ENCODE measurements at regions not wholly inside any gene's neighbourhood (a gene's known extent, or its start where the extent isn't known, plus 50 kb on each side); places are given as distances from the start of the nearest gene placed in this dataset.

DNA sequence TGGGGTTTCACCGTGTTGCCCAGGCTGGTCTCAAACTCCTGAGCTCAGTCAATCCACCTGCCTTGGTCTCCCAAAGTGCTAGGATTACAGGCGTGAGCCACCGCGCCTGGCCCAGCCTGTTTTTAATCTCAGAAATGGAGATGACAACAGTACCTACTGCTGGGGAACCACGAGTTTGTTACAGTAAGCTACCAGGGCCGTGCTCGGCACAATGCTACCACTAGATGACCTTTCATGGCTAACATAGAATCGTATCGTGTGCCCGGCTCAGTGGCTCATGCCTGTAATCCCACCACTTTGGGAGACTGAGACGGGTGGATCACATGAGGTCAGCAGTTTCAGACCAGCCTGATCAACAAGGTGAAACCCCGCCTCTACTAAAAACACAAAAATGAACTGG is 90.8 kb upstream of the SLC34A2 start:
- TF ChIP-seq, protein P1, sequence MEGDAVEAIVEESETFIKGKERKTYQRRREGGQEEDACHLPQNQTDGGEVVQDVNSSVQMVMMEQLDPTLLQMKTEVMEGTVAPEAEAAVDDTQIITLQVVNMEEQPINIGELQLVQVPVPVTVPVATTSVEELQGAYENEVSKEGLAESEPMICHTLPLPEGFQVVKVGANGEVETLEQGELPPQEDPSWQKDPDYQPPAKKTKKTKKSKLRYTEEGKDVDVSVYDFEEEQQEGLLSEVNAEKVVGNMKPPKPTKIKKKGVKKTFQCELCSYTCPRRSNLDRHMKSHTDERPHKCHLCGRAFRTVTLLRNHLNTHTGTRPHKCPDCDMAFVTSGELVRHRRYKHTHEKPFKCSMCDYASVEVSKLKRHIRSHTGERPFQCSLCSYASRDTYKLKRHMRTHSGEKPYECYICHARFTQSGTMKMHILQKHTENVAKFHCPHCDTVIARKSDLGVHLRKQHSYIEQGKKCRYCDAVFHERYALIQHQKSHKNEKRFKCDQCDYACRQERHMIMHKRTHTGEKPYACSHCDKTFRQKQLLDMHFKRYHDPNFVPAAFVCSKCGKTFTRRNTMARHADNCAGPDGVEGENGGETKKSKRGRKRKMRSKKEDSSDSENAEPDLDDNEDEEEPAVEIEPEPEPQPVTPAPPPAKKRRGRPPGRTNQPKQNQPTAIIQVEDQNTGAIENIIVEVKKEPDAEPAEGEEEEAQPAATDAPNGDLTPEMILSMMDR (IDR thresholded peaks at IDR 0.05 in 8 of 11, conservative IDR thresholded peaks at IDR 0.05 in 3 of 11): no peak
- no peak for TF ChIP-seq POLR2A (IDR thresholded peaks at IDR 0.05)
